ENCODE measurements at regions not wholly inside any gene's neighbourhood (a gene's known extent, or its start where the extent isn't known, plus 50 kb on each side); places are given as distances from the start of the nearest gene placed in this dataset.

DNA sequence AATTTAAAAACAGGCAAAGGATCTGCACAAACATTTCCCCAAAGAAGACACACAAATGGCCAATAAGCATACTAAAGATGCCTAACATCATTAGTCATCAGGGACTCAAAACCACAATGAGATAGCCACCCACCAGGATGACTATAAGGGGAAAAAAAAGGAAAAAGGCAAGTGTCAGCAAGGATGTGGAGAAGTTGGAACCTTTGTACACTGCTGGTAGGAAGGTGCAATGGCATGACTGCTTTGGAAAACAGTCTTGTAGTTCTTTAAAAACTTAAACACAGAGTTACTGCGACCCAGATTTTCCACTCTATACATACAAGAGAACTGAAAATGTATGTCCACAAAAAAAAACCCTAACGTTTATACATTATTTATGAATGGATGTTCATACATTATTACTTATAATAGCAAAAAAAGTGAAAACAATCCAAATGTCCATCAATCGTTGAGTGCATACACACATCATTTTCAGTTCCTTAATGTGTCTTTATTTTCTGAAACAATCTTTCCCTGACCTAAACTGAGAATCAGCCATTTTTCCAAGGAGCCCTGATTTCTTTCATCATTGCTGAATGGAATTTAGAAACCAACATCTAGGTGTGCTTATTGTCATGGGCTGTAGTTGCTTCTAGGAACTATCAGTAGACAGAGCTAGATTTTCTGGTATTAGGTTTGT, 64.7 kb upstream of the TLK1 start:
- DNase-seq, result peak; percentile 79 to 92 (median 85)

DNA sequence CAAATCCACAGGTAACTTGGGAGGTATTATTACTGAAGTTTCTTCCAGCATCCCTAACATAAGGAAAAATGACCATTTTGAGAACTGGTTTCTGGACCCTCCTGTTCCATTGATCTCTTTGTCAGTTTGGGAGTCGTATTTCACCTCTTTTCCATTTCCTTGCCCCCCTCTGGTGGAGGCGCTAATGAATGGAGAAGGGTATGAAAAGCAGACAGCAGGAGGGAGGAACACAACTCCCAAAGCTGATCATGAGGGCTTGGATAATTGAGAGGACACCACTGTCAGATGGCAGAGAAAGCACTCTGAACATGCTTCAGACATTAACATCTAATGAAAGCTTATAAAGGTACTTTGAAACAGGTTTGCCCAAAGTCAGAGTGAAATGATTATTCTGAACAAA, 56.6 kb upstream of the TLK1 start:
- no peak for DNase-seq

DNA sequence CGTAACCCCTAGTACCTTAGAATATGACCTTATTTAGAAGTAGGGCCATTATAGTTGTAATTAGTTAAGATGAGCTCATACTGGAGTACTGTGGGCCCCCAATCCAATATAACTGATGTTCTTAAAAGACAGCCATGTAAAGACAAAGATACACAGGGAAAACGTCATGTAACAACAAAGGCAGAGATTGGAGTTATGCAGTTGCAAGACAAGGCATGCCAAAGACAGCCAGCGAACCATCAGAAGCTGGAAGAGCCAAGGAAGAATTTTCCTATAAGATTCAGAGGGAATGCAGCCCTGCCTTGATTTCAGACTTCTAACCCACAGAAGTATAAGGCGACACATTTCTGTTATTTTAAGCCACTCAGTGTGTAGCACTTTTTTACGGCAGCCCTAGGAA, 55.9 kb upstream of the TLK1 start:
- no peak for DNase-seq

DNA sequence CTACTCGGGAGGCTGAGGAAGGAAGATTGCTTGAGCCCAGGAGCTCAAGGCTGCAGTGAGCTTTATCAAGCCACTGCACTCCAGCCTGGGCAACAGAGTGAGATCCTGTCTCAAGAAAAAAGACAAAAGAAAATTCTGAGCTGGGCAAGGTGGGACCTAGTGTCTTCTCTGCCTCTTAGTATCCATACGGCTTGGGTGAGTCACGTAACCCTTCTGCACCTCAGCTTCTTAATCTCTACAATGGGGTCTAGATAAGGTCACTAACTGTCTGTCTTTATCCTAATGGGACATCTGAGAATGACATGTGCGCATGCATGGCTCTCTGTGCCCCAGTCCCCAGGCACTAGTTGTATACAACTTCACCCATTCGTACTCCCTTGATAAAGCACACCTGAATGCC, 53.4 kb upstream of the TLK1 start:
- no peak for DNase-seq

DNA sequence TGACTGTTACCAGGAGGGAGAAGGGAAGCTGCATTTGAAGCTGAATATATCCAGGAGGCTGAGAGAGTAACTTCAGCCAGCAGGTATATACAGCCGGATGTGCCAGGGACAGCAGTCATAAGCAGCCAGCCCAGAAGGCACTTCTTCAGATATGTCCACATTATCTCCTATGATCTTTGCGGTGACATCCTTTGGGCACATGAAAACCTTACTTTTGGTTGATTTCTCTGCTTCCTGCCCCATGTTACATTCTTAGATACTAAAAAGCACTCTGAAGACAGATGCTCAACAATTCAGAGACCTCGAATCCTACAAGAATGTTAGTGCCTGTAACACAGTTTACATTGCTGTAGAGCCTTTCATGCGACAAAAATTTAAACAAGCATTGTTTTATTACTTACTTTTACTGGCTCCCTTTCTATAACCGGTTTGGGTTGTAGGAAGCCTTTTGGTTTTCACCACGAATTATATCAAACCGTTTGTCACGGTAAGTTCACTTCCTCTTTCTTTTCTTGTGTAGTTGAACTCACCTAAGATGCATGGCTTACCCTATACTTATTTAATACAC, 50.3 kb upstream of the TLK1 start:
- DNase-seq, result no peak
